ENCODE measurements at regions not wholly inside any gene's neighbourhood (a gene's known extent, or its start where the extent isn't known, plus 50 kb on each side); places are given as distances from the start of the nearest gene placed in this dataset.
"Not testable (repeated sequence)": the region's sequence is repeated elsewhere in the genome, so short reads cannot be mapped to it uniquely, and the experiment has no call there.

DNA sequence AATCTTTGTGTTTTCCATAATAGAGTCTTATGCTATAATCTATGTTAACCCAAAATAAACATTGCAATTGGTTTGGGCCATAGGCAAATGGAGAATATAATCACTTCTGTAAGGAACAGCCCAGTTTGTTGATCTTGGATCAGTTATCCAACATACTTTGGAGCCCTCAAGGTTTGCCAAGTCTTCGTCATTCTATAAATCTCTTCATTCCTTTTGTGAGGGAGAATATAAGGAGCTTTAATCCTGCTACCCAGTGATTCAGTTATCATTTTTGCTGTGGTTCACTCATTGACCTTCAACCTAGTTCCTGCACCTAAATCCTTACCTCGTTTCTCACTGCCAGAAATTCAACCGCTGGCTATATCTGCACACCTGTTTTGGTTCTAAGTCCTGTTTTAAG is 500.3 kb upstream of the PTCHD4 start:
- H3K4me1 ChIP-seq = no peaks in the 10 kb centered on the region
- H3K9me3 ChIP-seq = no peaks in the 10 kb centered on the region

DNA sequence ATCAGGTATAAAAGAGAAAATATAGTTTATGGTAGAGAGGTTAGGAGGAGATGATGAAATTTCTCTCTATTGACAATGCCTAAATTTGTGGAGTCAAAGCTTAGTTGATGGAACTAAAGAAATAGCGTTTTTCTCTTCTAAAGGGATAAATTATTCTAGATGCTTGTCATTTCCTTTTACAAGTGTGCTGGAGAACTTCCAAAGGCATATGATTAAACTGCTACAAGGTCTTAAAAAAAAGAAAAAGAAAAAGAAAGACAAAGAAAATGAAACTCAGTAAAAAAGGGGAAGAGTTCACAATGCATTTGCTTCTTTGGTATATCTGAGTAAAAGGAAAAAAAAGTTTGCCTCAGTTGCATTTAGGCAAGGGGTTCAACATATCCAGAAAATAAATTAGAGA is 499.8 kb upstream of the PTCHD4 start:
- no peaks in the 10 kb centered on the region for H3K9me3 ChIP-seq
- H3K4me1 ChIP-seq = no peaks in the 10 kb centered on the region
- no peak overlapping the region for H3K4me3 ChIP-seq
- H3K36me3 ChIP-seq = no peaks in the 10 kb centered on the region
- H3K9ac ChIP-seq (ENCODE audit: low read depth in 2 of 2, low read length in 2 of 2) = no peak overlapping the region
- H3K27ac ChIP-seq = no peak overlapping the region
- TF ChIP-seq, protein P1, sequence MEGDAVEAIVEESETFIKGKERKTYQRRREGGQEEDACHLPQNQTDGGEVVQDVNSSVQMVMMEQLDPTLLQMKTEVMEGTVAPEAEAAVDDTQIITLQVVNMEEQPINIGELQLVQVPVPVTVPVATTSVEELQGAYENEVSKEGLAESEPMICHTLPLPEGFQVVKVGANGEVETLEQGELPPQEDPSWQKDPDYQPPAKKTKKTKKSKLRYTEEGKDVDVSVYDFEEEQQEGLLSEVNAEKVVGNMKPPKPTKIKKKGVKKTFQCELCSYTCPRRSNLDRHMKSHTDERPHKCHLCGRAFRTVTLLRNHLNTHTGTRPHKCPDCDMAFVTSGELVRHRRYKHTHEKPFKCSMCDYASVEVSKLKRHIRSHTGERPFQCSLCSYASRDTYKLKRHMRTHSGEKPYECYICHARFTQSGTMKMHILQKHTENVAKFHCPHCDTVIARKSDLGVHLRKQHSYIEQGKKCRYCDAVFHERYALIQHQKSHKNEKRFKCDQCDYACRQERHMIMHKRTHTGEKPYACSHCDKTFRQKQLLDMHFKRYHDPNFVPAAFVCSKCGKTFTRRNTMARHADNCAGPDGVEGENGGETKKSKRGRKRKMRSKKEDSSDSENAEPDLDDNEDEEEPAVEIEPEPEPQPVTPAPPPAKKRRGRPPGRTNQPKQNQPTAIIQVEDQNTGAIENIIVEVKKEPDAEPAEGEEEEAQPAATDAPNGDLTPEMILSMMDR (IDR thresholded peaks at IDR 0.05) = no peak
- no peak for DNase-seq
- intact Hi-C loops (cut with DNase I) = no loop called here
- no peaks in the 10 kb centered on the region for H3K27me3 ChIP-seq

More for the DNA sequence above, 500.3 kb upstream of the PTCHD4 start:
- TF ChIP-seq, protein P1 (IDR thresholded peaks at IDR 0.05) = no peak
- no peak for DNase-seq
- H3K9ac ChIP-seq (ENCODE audit: low read depth in 2 of 2, low read length in 2 of 2) = no peak overlapping the region
- H3K36me3 ChIP-seq = no peaks in the 10 kb centered on the region
- no peak overlapping the region for H3K27ac ChIP-seq
- H3K4me3 ChIP-seq = no peak overlapping the region
- intact Hi-C loops (cut with DNase I) = no loop called here
- no peaks in the 10 kb centered on the region for H3K27me3 ChIP-seq

DNA sequence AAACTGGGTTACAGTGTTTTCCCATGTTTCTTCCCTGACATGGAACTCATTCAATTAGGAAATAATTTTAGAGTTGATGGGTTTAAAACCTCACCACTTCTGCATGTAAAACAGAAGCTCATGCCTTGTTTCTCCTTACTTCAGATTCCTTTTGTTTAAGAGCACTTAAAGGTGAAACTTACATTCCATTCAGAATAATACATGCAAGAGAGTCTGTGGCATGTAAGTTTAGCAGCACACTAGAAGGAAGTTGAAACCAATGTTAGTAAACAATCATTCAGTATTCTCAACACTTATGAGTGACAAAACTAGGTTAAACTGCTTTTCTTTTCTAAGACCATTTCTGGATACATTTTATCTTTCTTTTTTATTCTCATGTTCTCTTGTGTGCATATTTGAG is 495.6 kb upstream of the PTCHD4 start:
- TF ChIP-seq, protein P1 (IDR thresholded peaks at IDR 0.05) = no peak
- Histone ChIP-seq H3K27ac (no peak overlapping the region), H3K4me1 (no peaks in the 10 kb centered on the region), H3K36me3 (no peaks in the 10 kb centered on the region), H3K9me3 (no peaks in the 10 kb centered on the region), H3K4me3 (no peak overlapping the region), H3K27me3 (no peaks in the 10 kb centered on the region), H3K9ac (ENCODE audit: low read depth in 2 of 2, low read length in 2 of 2) (no peak overlapping the region)
- intact Hi-C loops (cut with DNase I) = no loop called here
- DNase-seq = no peak

- TF ChIP-seq, protein P1 (IDR thresholded peaks at IDR 0.05) = no peak
- Histone ChIP-seq H3K36me3 (no peaks in the 10 kb centered on the region), H3K4me1 (no peaks in the 10 kb centered on the region), H3K27me3 (no peaks in the 10 kb centered on the region), H3K9ac (ENCODE audit: low read depth in 2 of 2, low read length in 2 of 2) (no peak overlapping the region), H3K27ac (no peak overlapping the region), H3K9me3 (no peaks in the 10 kb centered on the region), H3K4me3 (no peak overlapping the region)
- intact Hi-C loops (cut with DNase I) = no loop called here
- no peak for DNase-seq
These were observed 487.0 kb upstream of the PTCHD4 start for GRCh38 chr6:48597951-48598350.

- Histone ChIP-seq H3K9me3 (no peaks in the 10 kb centered on the region), H3K27ac (no peak overlapping the region), H3K4me1 (no peaks in the 10 kb centered on the region), H3K4me3 (no peak overlapping the region), H3K9ac (ENCODE audit: low read depth in 2 of 2, low read length in 2 of 2) (no peak overlapping the region), H3K27me3 (no peaks in the 10 kb centered on the region), H3K36me3 (no peaks in the 10 kb centered on the region)
- intact Hi-C loops (cut with DNase I) = no loop called here
- DNase-seq = no peak
- TF ChIP-seq, protein P1 (IDR thresholded peaks at IDR 0.05) = no peak
These were observed 485.8 kb upstream of the PTCHD4 start for GRCh38 chr6:48596830-48597229.

- H3K9ac ChIP-seq (ENCODE audit: low read depth in 2 of 2, low read length in 2 of 2); H3K27me3 ChIP-seq; H3K27ac ChIP-seq; H3K4me3 ChIP-seq; H3K9me3 ChIP-seq; H3K4me1 ChIP-seq; DNase-seq; intact Hi-C loops (cut with DNase I); H3K36me3 ChIP-seq: not testable (repeated sequence)
These were observed 480.2 kb upstream of the PTCHD4 start for GRCh38 chr6:48591158-48591557.

Data from colonic mucosa (tissue), 4 donors.